CD4-positive, alpha-beta memory T cell (primary cell): ENCODE measurements at regions not wholly inside any gene's neighbourhood (a gene's known extent, or its start where the extent isn't known, plus 50 kb on each side); places are given as distances from the start of the nearest gene placed in this dataset.

Experiments used
- CTCF ChIA-PET: fragments of 350-600 bp; sonication (Branson Sonifier 250); formaldehyde crosslinking; loops from one replicate; lab custom pipeline; 2021; ENCODE audit warnings: inconsistent platforms; ENCODE audit not compliant: partially characterized antibody; lab: Charles Lee
- POLR2A ChIA-PET: fragments of 350-600 bp; sonication (Branson Sonifier 250); formaldehyde crosslinking; loops from one replicate; lab custom pipeline; 2021; ENCODE audit not compliant: partially characterized antibody; lab: Charles Lee
- DNase-seq, 5 donors: peaks; one replicate each; pipeline versions ENCODE4 v3.0.0 to v3.0.0-alpha.2; 2020 to 2022; ENCODE audit warnings: mixed read lengths in 1 of 5
- H3K27ac ChIP-seq: one replicate; pipeline ENCODE4 v1.7.0; 2013; ENCODE audit warnings: low read depth, low read length
- H3K27me3 ChIP-seq: 2 replicates; pipeline ENCODE4 v1.7.0; 2013; ENCODE audit warnings: mild to moderate bottlenecking, low read length, moderate library complexity; ENCODE audit not compliant: insufficient read depth
- H3K36me3 ChIP-seq: 2 replicates; pipeline ENCODE4 v1.7.0; 2013; ENCODE audit warnings: mild to moderate bottlenecking, low read length, moderate library complexity; ENCODE audit not compliant: insufficient read depth
- H3K4me1 ChIP-seq: 2 replicates; pipeline ENCODE4 v1.7.0; 2013; ENCODE audit warnings: mild to moderate bottlenecking, low read length, moderate library complexity; ENCODE audit not compliant: insufficient read depth
- H3K4me3 ChIP-seq, 2 donors: one replicate each; pipeline ENCODE4 v1.7.0; 2013; ENCODE audit warnings: low read length in 2 of 2, mild to moderate bottlenecking in 1 of 2
- H3K9me3 ChIP-seq, 2 donors: one replicate each; pipeline ENCODE4 v1.7.0; 2013; ENCODE audit warnings: low read length in 2 of 2, control low read depth in 1 of 2; ENCODE audit not compliant: control insufficient read depth in 1 of 2
- H3K27ac Mint-ChIP-seq, 7 donors: one replicate each; pipeline ENCODE4 v1.8.0; 2020 to 2021; ENCODE audit warnings: mixed read lengths in 7 of 7, mild to moderate bottlenecking in 6 of 7, inconsistent platforms in 3 of 7, moderate library complexity in 3 of 7
- H3K27me3 Mint-ChIP-seq, 2 donors: one replicate each; pipeline ENCODE4 v1.8.0; 2020 to 2021; ENCODE audit warnings: mixed read lengths in 2 of 2
- H3K36me3 Mint-ChIP-seq, 2 donors: one replicate each; pipeline ENCODE4 v1.8.0; 2020 to 2021; ENCODE audit warnings: mixed read lengths in 2 of 2, inconsistent platforms in 1 of 2, mild to moderate bottlenecking in 1 of 2
- H3K4me1 Mint-ChIP-seq, 4 donors: one replicate each; pipeline ENCODE4 v1.8.0; 2020 to 2021; ENCODE audit warnings: mixed read lengths in 4 of 4, mild to moderate bottlenecking in 1 of 4
- H3K4me3 Mint-ChIP-seq, 8 donors: one replicate each; pipeline ENCODE4 v1.8.0; 2020 to 2021; ENCODE audit warnings: mixed read lengths in 8 of 8, mild to moderate bottlenecking in 7 of 8, moderate library complexity in 6 of 8, inconsistent platforms in 3 of 8
- H3K9me3 Mint-ChIP-seq, 8 donors: one replicate each; pipeline ENCODE4 v1.8.0; 2020 to 2021; ENCODE audit warnings: mixed read lengths in 8 of 8, mild to moderate bottlenecking in 5 of 8, inconsistent platforms in 3 of 8, moderate library complexity in 1 of 8
- intact Hi-C: fragments of 100-400 bp; cut with micrococcal nuclease; formaldehyde crosslinking; loops from one replicate; pipeline ENCODE4 v1.15.1; 2023

- Histone ChIP-seq H3K27me3 (no peaks in the 10 kb centered on the region), H3K9me3 (no peaks in the 10 kb centered on the region), H3K4me3 (no peak overlapping the region), H3K4me1 (no peaks in the 10 kb centered on the region), H3K27ac (no peak overlapping the region), H3K36me3 (no peaks in the 10 kb centered on the region)
- H3K36me3 Mint-ChIP-seq, result no peaks in the 10 kb centered on the region
- peaks cover 1 to 22% of the 10 kb centered on the region in 2 donors for H3K27me3 Mint-ChIP-seq
- DNase-seq, result no peak
- ChIA-PET POLR2A (no interaction called here), CTCF (no interaction called here)
- no peaks in the 10 kb centered on the region for H3K9me3 Mint-ChIP-seq
- no peak overlapping the region for H3K27ac Mint-ChIP-seq
- peaks cover 0 to 1% (median 0%) of the 10 kb centered on the region in 4 donors for H3K4me1 Mint-ChIP-seq
- intact Hi-C loops, result no loop called here
- no peak overlapping the region for H3K4me3 Mint-ChIP-seq
Measured at GRCh38 chr1:30374400-30375070, 348.9 kb downstream of the MATN1 start.

- Mint-ChIP-seq H3K27ac (no peak overlapping the region), H3K9me3 (no peaks in the 10 kb centered on the region), H3K4me1 (no peaks in the 10 kb centered on the region), H3K4me3 (no peak overlapping the region), H3K27me3 (peaks cover 1 to 22% of the 10 kb centered on the region in 2 donors), H3K36me3 (no peaks in the 10 kb centered on the region)
- Histone ChIP-seq H3K36me3 (no peaks in the 10 kb centered on the region), H3K27ac (no peak overlapping the region), H3K4me1 (no peaks in the 10 kb centered on the region), H3K4me3 (no peak overlapping the region), H3K9me3 (no peaks in the 10 kb centered on the region), H3K27me3 (no peaks in the 10 kb centered on the region)
- no peak for DNase-seq
- ChIA-PET POLR2A (no interaction called here), CTCF (no interaction called here)
- intact Hi-C loops, result no loop called here
Measured at GRCh38 chr1:30373471-30374399, 349.6 kb downstream of the MATN1 start.

- Histone ChIP-seq H3K9me3 (no peaks in the 10 kb centered on the region), H3K27me3 (no peaks in the 10 kb centered on the region), H3K4me1 (no peaks in the 10 kb centered on the region), H3K27ac (no peak overlapping the region), H3K36me3 (no peaks in the 10 kb centered on the region), H3K4me3 (no peak overlapping the region)
- no peak overlapping the region for H3K27ac Mint-ChIP-seq
- no peak for DNase-seq
- ChIA-PET CTCF (no interaction called here), POLR2A (no interaction called here)
- H3K36me3 Mint-ChIP-seq, result no peaks in the 10 kb centered on the region
- no peaks in the 10 kb centered on the region for H3K4me1 Mint-ChIP-seq
- no peak overlapping the region for H3K4me3 Mint-ChIP-seq
- H3K9me3 Mint-ChIP-seq, result no peaks in the 10 kb centered on the region
- peaks cover 1 to 25% of the 10 kb centered on the region in 2 donors for H3K27me3 Mint-ChIP-seq
- intact Hi-C loops, result no loop called here
Measured at GRCh38 chr1:30372792-30373433, 350.5 kb downstream of the MATN1 start.

- H3K4me3 Mint-ChIP-seq, result no peak overlapping the region
- H3K4me1 Mint-ChIP-seq, result no peaks in the 10 kb centered on the region
- H3K27ac Mint-ChIP-seq, result no peak overlapping the region
- CTCF ChIA-PET, result no interaction called here
- POLR2A ChIA-PET, result no interaction called here
- H3K4me3 ChIP-seq, result no peak overlapping the region
- no peaks in the 10 kb centered on the region for H3K4me1 ChIP-seq
- H3K9me3 Mint-ChIP-seq, result no peaks in the 10 kb centered on the region
- no peak for DNase-seq
- H3K36me3 Mint-ChIP-seq, result no peaks in the 10 kb centered on the region
- no peaks in the 10 kb centered on the region for H3K9me3 ChIP-seq
- H3K27me3 ChIP-seq, result no peaks in the 10 kb centered on the region
- no peaks in the 10 kb centered on the region for H3K36me3 ChIP-seq
- H3K27ac ChIP-seq, result no peak overlapping the region
- intact Hi-C loops, result no loop called here
- peaks cover 2 to 29% of the 10 kb centered on the region in 2 donors for H3K27me3 Mint-ChIP-seq
Measured at GRCh38 chr1:30371888-30372791, 351.2 kb downstream of the MATN1 start.

- Mint-ChIP-seq H3K9me3 (no peaks in the 10 kb centered on the region), H3K27ac (no peak overlapping the region), H3K36me3 (no peaks in the 10 kb centered on the region), H3K4me1 (no peaks in the 10 kb centered on the region), H3K27me3 (peaks cover 2 to 30% of the 10 kb centered on the region in 2 donors), H3K4me3 (no peak overlapping the region)
- Histone ChIP-seq H3K36me3 (no peaks in the 10 kb centered on the region), H3K4me1 (no peaks in the 10 kb centered on the region), H3K4me3 (no peak overlapping the region), H3K27me3 (no peaks in the 10 kb centered on the region), H3K27ac (no peak overlapping the region), H3K9me3 (no peaks in the 10 kb centered on the region)
- DNase-seq, result no peak
- CTCF ChIA-PET, result interaction anchor here (1.4 kb wide), 1 partner anchor 9 kb away, joined by 8 read pairs; no protein-coding TSS in a partner anchor
- intact Hi-C loops, result no loop called here
- POLR2A ChIA-PET, result no interaction called here
Measured at GRCh38 chr1:30371179-30371788, 352.1 kb downstream of the MATN1 start.

GRCh38 chr1:30368651-30369240 is 354.6 kb downstream of the MATN1 start:
- H3K27ac Mint-ChIP-seq, result no peak overlapping the region
- no peak for DNase-seq
- CTCF ChIA-PET, result no interaction called here
- H3K36me3 Mint-ChIP-seq, result no peaks in the 10 kb centered on the region
- H3K9me3 Mint-ChIP-seq, result no peaks in the 10 kb centered on the region
- H3K27me3 Mint-ChIP-seq, result peaks cover 6 to 30% of the 10 kb centered on the region in 2 donors
- H3K4me1 ChIP-seq, result no peaks in the 10 kb centered on the region
- no peaks in the 10 kb centered on the region for H3K4me1 Mint-ChIP-seq
- H3K9me3 ChIP-seq, result no peaks in the 10 kb centered on the region
- intact Hi-C loops, result no loop called here
- H3K36me3 ChIP-seq, result no peaks in the 10 kb centered on the region
- no peaks in the 10 kb centered on the region for H3K27me3 ChIP-seq
- no peak overlapping the region for H3K27ac ChIP-seq
- POLR2A ChIA-PET, result no interaction called here
- H3K4me3 ChIP-seq, result no peak overlapping the region
- no peak overlapping the region for H3K4me3 Mint-ChIP-seq
